ENCODE measurements at regions not wholly inside any gene's neighbourhood (a gene's known extent, or its start where the extent isn't known, plus 50 kb on each side); places are given as distances from the start of the nearest gene placed in this dataset.
A peak's percentile ranks its signal among the peaks of the same experiment; 100 is the strongest.

DNA sequence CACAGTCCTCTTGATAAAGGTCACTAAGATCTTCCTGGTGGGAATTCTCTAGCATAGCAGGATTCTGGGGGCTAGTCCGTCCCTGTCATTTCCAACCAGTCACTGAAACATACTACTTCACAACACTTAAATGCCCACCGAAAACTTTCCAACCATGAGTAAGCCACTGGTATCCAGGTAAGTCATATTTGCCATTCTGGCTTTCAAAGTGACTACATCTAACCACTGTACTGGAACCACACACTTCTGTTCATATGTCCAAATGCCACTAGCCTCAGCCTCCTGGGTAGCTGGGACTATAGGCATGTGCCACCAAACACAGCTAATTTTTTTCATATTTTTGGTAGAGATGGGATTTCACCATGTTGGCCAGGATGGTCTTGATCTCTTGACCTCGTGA is 64.3 kb upstream of the VANGL1 start:
- no peak for DNase-seq

DNA sequence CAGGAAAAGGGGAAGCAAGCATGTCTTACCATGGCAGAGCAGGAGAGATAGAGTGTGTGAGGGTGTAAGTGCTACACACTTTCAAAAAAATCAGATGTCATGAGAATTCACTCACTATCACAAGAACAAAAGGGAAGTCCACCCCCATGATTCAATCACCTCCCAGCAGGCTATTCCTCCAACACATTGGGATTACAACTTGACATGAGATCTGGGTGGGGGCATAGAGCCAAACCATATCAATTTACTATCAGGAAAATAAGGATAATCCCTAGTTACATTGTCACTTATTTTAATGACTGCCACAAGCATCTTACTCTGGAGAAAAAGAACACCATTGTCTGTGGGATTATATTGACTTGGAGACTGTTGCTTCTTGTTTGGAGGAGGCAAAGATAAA is 66.1 kb upstream of the VANGL1 start:
- no peak for DNase-seq

GRCh38 chr1:115572710-115573109 is 69.1 kb upstream of the VANGL1 start:
- DNase-seq = no peak

- DNase-seq = no peak
Observed at GRCh38 chr1:115567431-115567830, 74.3 kb upstream of the VANGL1 start.

GRCh38 chr1:115565791-115566190 is 76.0 kb upstream of the VANGL1 start:
- DNase-seq = no peak

DNA sequence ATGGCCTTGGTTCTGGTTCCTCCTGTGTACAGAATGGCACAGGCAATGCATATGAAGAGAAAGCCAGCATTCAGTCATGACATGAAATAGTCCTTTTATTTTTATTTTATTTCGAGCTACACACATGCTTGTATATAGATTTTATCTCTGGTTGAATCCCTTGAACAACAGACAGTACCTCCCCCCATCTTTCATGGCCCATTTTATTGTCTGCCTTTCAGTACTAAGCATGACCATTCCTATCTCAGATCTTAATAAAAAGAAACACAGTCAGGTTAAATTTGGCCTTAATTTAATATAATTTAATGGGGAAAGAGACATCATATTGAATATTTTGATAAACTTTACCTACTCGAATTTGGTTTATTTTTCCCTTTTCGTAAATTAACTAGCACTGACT is 76.4 kb upstream of the VANGL1 start:
- no peak for DNase-seq

DNA sequence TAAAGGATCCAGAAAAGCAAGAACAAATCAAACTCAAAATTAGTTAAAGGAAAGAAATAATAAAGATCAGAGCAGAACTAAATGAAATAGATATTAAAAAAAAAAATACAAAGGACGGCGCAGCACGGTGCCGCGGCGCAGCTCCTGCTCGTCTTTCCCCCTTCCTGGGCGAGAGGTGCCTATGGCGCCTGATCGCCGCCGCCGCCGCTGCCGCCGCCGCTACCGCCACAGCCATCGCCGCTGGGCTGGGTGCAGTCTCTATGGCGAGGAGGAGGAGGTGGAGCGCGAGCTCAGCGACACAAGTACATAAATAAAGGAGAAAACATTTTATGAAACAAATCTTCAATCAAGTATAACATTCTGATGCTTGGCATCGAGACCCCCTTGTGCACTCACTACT is 77.6 kb upstream of the VANGL1 start:
- no peak for DNase-seq

DNA sequence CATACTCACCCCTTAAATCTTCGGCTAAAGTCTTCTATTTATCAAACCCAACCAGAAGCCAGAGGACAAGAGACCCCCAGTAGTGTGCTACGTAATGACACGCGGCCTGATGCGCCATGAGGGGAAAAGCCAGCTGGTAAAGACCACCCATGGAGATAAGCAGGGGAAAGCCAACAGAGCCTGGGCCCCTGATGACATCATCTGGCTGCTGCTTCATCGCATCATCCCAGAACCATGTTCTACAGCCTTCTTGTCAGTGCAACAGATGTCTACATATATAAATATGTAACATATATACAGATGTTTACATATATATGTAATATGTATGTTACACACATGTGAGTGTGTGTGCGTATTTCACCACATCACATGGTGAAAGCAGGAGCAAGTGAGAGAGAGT is 81.7 kb upstream of the VANGL1 start:
- DNase-seq = peak; percentile 26

GRCh38 chr1:115558275-115558674 is 83.5 kb upstream of the VANGL1 start:
- no peak for DNase-seq

DNA sequence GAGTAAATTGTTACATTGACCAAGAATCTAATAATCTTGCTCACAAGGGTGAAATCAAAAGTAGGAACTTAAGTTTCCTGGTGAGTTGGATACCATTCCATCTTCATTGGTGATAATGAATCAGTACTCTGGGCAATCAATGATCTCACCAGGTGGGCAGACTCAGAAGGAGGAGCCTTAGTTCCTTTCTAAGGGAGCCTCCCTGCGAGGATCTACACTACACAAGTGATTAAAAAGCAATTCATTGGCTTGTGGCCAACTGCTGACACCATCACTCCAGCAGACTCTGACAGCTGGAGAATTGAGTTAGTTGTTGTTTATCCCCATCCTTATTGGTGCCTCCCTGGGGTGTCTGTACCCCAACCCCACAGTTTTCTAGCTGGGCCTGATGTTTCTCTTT is 84.1 kb upstream of the VANGL1 start:
- no peak for DNase-seq

DNA sequence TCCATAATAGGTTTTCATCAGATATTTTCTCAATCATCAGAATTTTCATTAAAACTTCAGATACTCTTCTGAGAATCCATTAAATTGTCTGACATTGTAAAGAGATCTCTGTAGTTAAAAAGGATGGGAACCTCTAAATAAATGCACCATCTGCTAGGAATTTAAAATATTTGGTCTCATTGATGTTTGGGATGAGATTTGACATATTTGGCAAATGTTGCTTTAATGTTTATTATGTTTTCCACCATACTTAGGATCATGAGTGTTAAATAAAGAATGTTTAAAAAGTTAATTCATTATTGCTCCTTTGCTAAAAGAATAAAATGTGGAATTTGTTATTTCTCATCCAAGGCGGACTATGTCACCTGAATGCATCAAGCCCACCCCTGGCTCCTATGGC is 85.5 kb upstream of the VANGL1 start:
- no peak for DNase-seq

DNA sequence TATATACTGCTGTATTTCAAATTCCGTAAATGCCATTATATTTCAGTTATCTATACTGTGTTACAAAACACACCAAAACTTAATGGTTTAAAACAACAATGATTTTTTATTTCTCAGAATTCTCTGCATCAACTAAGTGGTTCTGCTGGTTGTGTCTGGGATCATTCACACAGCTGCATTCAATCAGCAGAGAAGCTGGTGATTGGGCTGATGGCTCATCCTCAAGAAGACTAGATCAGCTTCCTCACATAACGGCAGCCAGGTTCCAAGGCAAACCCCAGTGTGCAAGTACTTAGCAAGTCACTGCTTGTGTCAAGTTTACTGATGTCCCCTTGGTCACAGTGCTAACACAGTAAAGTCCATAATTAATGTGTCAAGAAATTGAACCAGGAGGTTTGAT is 86.3 kb upstream of the VANGL1 start:
- no peak for DNase-seq

GRCh38 chr1:115547696-115548095 is 94.1 kb upstream of the VANGL1 start:
- DNase-seq = no peak

DNA sequence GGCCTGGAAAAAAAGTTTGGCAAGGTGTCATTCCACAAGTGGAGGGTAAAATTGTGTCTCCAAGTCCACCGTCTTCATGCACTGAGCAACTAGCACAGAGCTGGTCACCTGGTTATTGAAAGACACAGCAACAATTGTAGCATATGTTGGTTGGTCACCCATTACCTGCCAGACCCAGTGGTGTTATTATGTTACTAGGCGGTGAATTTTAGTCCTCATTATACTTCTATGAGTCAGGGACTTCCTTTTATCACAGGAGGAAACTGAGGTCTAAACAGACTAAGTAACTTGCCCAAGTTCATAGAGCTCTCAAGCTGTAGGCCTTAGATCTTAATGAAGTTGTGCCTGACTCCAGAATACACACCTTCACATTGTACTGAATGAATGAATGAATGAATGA is 94.9 kb upstream of the VANGL1 start:
- DNase-seq = no peak

DNA sequence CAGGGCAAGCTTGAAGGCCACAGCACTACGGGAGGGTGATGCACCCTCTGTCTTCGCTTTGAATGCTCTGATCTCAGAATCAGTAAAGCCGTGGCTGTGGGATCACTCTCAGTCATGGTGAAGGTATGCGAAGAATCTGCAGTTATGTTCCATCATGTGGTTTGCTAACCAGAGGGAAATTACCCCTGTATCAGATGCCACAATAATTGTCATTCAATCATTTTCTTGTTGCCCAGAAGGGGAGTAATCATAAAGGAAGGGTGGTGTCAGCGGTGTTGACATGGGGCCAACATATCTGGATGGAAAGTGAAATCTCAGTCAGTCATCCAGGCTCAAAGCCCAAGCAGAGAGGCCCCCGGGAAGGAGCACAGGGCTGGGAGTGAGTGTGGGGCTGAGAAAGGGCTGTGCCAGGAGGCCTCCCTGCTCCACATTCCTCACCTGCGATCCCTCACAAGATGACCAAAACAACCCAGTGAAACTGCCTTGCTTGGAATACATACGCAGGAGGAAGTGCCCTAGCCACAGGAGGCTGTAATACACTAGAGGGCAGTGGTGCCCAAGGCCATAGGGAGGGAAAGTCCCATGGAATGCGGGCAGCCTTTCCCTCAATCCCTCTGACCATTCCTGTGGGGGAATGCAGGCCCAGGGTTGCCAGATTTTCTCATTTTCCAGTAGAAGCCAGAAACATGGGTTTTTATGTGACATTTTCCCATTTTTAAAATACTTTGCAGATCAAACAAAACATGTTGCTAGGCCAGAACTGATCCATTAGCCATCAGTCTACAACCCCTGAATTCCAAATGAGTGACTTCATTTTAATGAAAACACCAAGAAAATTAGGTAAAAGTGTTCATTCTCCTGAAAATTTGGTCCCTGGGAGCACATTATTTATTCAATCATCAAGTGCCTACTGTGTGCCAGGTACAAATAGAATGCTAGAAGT is 95.7 kb upstream of the VANGL1 start:
- peak; percentile 45 for DNase-seq

GRCh38 chr1:115545096-115545720 is 96.6 kb upstream of the VANGL1 start:
- no peak for DNase-seq

GRCh38 chr1:115544131-115544530 is 97.6 kb upstream of the VANGL1 start:
- no peak for DNase-seq

DNA sequence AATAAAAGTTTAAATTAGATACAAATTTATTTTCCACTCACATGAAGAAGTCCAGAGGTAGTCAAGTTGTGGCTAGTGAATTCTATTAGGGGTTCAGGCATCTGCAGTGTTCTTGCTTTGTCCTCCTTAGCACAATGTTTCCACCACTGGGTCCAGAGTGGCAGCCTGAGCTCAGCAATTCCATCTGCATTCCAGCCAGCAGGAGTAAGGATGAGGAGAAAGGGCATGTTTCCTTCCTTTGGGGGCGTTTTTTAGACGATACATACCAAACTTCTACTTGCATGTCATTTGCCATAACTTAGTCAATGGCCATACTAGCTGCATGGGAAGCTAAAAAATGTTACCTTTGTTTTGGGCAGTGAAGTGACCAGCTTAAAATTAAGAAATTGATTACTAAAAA is 98.5 kb upstream of the VANGL1 start:
- no peak for DNase-seq

DNA sequence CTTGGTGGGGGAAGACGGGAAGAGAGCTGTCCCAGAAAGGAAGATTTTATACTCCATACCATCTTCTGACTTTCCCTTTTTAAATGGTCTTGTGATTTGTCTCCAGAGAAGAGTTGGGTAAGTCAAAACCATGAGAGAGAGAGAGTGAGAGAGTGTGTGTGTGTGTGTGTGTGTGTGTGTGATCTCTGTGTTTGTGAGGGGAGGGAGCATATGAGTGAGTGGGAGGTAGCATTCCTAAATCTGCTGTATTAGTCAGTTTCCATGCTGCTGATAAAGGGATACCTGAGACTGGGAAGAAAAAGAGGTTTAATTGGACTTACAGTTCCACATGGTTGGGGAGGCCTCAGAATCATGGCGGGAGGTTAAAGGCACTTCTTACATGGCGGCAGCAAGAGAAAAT is 102.0 kb upstream of the VANGL1 start:
- no peak for DNase-seq

- DNase-seq = peak; percentile 38
Observed at GRCh38 chr1:115539061-115539460, 102.7 kb upstream of the VANGL1 start.

- DNase-seq = no peak
Observed at GRCh38 chr1:115538579-115538978, 103.2 kb upstream of the VANGL1 start.

DNA sequence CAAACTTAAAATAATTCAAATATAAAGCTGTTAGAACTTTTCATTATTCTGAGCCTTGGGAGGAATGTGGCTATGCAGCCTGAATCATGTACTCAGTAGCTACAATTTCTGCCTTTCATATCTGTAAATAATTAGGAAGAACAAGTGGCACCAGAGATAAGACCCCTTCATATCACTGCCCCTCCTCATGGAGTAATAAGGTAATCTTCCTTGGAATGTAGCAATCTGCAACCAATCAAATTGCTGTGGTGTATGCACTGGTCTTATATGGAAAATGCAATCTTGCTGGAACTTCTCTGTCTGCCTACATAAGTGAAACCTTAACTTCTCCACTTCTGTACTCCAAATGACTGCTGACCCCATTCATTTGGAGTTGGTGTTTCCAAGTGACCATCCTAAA is 104.4 kb upstream of the VANGL1 start:
- DNase-seq = no peak

- no peak for DNase-seq
Observed at GRCh38 chr1:115536279-115536816, 105.4 kb upstream of the VANGL1 start.

DNA sequence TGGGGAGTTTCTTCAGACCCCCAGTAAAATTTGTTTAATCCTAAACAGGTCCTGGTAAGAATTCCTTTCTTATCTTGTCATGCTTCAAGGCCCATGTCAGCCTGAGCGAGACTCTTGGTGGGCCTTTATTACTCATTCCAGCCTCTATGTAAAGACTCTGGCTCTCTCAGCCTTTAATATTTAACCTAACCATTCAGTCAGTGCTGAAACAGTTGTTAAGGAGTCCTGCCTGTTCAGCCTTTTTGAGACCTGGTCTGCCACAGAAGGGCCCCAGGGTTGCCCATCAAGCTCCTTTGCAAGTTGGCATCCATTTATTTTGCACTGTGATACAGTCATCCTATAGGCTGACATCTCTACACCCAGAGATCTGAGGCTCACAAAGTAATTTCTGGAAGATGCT is 107.7 kb upstream of the VANGL1 start:
- DNase-seq = no peak

All from tongue (tissue), 1 donor.